DOHH2 (cell line): ENCODE measurements at regions not wholly inside any gene's neighbourhood (a gene's known extent, or its start where the extent isn't known, plus 50 kb on each side); places are given as distances from the start of the nearest gene placed in this dataset.

Experiments used
- H3F3A ChIP-seq: fragments of 200-600 bp; sonication (generic), shearing (Covaris generic); 2 replicates; pipeline ENCODE4 v1.6.0; 2016; ENCODE audit warnings: antibody characterized with exemption, mild to moderate bottlenecking; ENCODE audit not compliant: control insufficient read depth, insufficient read depth
- H3K27ac ChIP-seq: fragments of 200-600 bp; sonication (generic); 2 replicates; pipeline ENCODE4 v1.5.1; 2014; ENCODE audit warnings: low read depth, mild to moderate bottlenecking, low read length, moderate library complexity
- H3K27me3 ChIP-seq: fragments of 200-600 bp; sonication (generic); 2 replicates; pipeline ENCODE4 v1.6.1; 2014; ENCODE audit warnings: mild to moderate bottlenecking, low read length, mixed read lengths; ENCODE audit not compliant: control insufficient read depth
- H3K36me3 ChIP-seq: fragments of 200-600 bp; sonication (generic); 2 replicates; pipeline ENCODE4 v1.6.1; 2014; ENCODE audit warnings: mild to moderate bottlenecking, low read length, moderate library complexity, mixed read lengths; ENCODE audit not compliant: control insufficient read depth
- H3K4me1 ChIP-seq: fragments of 200-600 bp; sonication (generic); 2 replicates; pipeline ENCODE4 v1.6.1; 2014; ENCODE audit warnings: mild to moderate bottlenecking, low read length, mixed read lengths; ENCODE audit not compliant: control insufficient read depth
- H3K4me2 ChIP-seq: fragments of 200-600 bp; sonication (generic); 2 replicates; pipeline ENCODE4 v1.6.0; 2014; ENCODE audit warnings: mild to moderate bottlenecking, low read length, moderate library complexity
- H3K4me3 ChIP-seq: fragments of 200-600 bp; sonication (generic); 2 replicates; pipeline ENCODE4 v1.5.1; 2014; ENCODE audit warnings: mild to moderate bottlenecking, low read length, mixed read lengths
- H3K79me2 ChIP-seq: fragments of 200-600 bp; sonication (generic); 2 replicates; pipeline ENCODE4 v1.6.1; 2014; ENCODE audit warnings: mild to moderate bottlenecking, low read length, mixed read lengths; ENCODE audit not compliant: control insufficient read depth
- H3K9me2 ChIP-seq: fragments of 200-600 bp; sonication (generic); replicated peaks from 2 replicates; pipeline ENCODE4 v1.6.1; 2014; ENCODE audit warnings: mild to moderate bottlenecking, low read length, mixed read lengths; ENCODE audit not compliant: control insufficient read depth
- H3K9me3 ChIP-seq: fragments of 200-600 bp; sonication (generic); 2 replicates; pipeline ENCODE4 v1.6.1; 2014; ENCODE audit warnings: antibody characterized with exemption, low read length, mixed read lengths; ENCODE audit not compliant: control insufficient read depth, insufficient read depth
- H4K20me1 ChIP-seq: fragments of 200-600 bp; sonication (generic); 2 replicates; pipeline ENCODE4 v1.6.0; 2014; ENCODE audit warnings: low read depth, mild to moderate bottlenecking, antibody characterized with exemption, low read length, moderate library complexity; ENCODE audit not compliant: control insufficient read depth, insufficient read depth
- EZH2phosphoT487 ChIP-seq: fragments of 200-600 bp; sonication (generic); IDR thresholded peaks from 2 replicates; pipeline ENCODE4 v1.6.1; 2017; ENCODE audit warnings: borderline replicate concordance, mild to moderate bottlenecking, antibody characterized with exemption, low read length, moderate library complexity, mixed read lengths
- TF ChIP-seq, protein P1 (sequence below): fragments of 200-600 bp; sonication (generic); IDR thresholded peaks from one replicate; pipeline ENCODE4 v1.5.1; 2014; ENCODE audit warnings: antibody characterized with exemption, mild to moderate bottlenecking, low read depth, low read length; ENCODE audit not compliant: poor library complexity, severe bottlenecking

GRCh38 chr4:13169731-13170525, 314.2 kb downstream of the RAB28 start:
- Histone ChIP-seq H3K9me3 (no peaks in the 10 kb centered on the region), H3K4me1 (no peaks in the 10 kb centered on the region), H3K4me3 (no peak overlapping the region), H4K20me1 (no peaks in the 10 kb centered on the region), H3F3A (no peaks in the 10 kb centered on the region), H3K4me2 (no peak overlapping the region), H3K79me2 (no peaks in the 10 kb centered on the region), H3K36me3 (no peaks in the 10 kb centered on the region), H3K27me3 (no peaks in the 10 kb centered on the region), H3K9me2 (no peaks in the 10 kb centered on the region), H3K27ac (no peak overlapping the region)
- no peak for TF ChIP-seq EZH2phosphoT487

DNA sequence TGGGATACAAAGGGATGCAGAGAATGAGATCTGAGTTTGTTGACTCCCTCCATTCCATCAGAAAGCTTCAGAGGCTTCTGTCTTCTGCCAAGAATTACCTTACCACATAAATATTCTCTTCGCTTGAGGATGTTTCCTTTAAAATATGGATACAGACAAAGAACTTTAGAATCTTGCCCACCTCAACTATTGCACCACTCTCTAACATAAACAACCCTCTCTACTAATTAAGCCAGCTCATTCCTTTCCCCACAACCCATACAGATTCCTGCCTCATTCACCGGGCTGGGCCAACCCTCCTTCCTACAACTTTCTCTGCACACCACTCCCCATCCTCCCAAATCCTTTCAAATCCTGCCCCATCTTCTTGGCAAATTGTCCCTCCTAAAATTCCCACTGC, 315.8 kb downstream of the RAB28 start:
- no peaks in the 10 kb centered on the region for H3K9me2 ChIP-seq
- no peaks in the 10 kb centered on the region for H4K20me1 ChIP-seq
- H3K4me1 ChIP-seq = no peaks in the 10 kb centered on the region
- TF ChIP-seq, protein P1, sequence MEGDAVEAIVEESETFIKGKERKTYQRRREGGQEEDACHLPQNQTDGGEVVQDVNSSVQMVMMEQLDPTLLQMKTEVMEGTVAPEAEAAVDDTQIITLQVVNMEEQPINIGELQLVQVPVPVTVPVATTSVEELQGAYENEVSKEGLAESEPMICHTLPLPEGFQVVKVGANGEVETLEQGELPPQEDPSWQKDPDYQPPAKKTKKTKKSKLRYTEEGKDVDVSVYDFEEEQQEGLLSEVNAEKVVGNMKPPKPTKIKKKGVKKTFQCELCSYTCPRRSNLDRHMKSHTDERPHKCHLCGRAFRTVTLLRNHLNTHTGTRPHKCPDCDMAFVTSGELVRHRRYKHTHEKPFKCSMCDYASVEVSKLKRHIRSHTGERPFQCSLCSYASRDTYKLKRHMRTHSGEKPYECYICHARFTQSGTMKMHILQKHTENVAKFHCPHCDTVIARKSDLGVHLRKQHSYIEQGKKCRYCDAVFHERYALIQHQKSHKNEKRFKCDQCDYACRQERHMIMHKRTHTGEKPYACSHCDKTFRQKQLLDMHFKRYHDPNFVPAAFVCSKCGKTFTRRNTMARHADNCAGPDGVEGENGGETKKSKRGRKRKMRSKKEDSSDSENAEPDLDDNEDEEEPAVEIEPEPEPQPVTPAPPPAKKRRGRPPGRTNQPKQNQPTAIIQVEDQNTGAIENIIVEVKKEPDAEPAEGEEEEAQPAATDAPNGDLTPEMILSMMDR = no peak
- no peak for TF ChIP-seq EZH2phosphoT487
- H3K4me2 ChIP-seq = no peak overlapping the region
- H3K27me3 ChIP-seq = no peaks in the 10 kb centered on the region
- no peaks in the 10 kb centered on the region for H3K79me2 ChIP-seq
- no peak overlapping the region for H3K4me3 ChIP-seq
- no peaks in the 10 kb centered on the region for H3F3A ChIP-seq
- no peaks in the 10 kb centered on the region for H3K36me3 ChIP-seq
- no peak overlapping the region for H3K27ac ChIP-seq
- H3K9me3 ChIP-seq = no peaks in the 10 kb centered on the region

- TF ChIP-seq, protein P1 = no peak
- TF ChIP-seq EZH2phosphoT487 = no peak
- H3K79me2 ChIP-seq = no peaks in the 10 kb centered on the region
- no peaks in the 10 kb centered on the region for H3K27me3 ChIP-seq
- no peaks in the 10 kb centered on the region for H4K20me1 ChIP-seq
- H3K4me1 ChIP-seq = no peaks in the 10 kb centered on the region
- no peaks in the 10 kb centered on the region for H3K9me3 ChIP-seq
- no peak overlapping the region for H3K4me3 ChIP-seq
- no peaks in the 10 kb centered on the region for H3F3A ChIP-seq
- no peak overlapping the region for H3K27ac ChIP-seq
- no peaks in the 10 kb centered on the region for H3K36me3 ChIP-seq
- H3K4me2 ChIP-seq = no peak overlapping the region
- H3K9me2 ChIP-seq = no peaks in the 10 kb centered on the region
These were observed 317.9 kb downstream of the RAB28 start for GRCh38 chr4:13166214-13166613.

GRCh38 chr4:13164783-13165331, 319.3 kb downstream of the RAB28 start:
- H3K36me3 ChIP-seq = no peaks in the 10 kb centered on the region
- no peaks in the 10 kb centered on the region for H4K20me1 ChIP-seq
- no peak overlapping the region for H3K4me2 ChIP-seq
- no peaks in the 10 kb centered on the region for H3K79me2 ChIP-seq
- H3K9me2 ChIP-seq = no peaks in the 10 kb centered on the region
- no peak for TF ChIP-seq EZH2phosphoT487
- TF ChIP-seq, protein P1 = no peak
- H3K9me3 ChIP-seq = no peaks in the 10 kb centered on the region
- H3K27ac ChIP-seq = no peak overlapping the region
- H3K4me3 ChIP-seq = no peak overlapping the region
- no peaks in the 10 kb centered on the region for H3K4me1 ChIP-seq
- no peaks in the 10 kb centered on the region for H3F3A ChIP-seq
- no peaks in the 10 kb centered on the region for H3K27me3 ChIP-seq
